ENCODE measurements at regions not wholly inside any gene's neighbourhood (a gene's known extent, or its start where the extent isn't known, plus 50 kb on each side); places are given as distances from the start of the nearest gene placed in this dataset.

- intact Hi-C loops (cut with micrococcal nuclease; ENCODE audit: unreplicated experiment): no loop called here
- CTCF ChIA-PET: interaction anchor here (0.9 kb wide), 1 partner anchor 145 kb away, joined by 4 read pairs; no protein-coding TSS in a partner anchor
- peaks cover 77% of the 10 kb centered on the region for H3K4me1 ChIP-seq (ENCODE audit: insufficient read depth, low read length, poor library complexity, severe bottlenecking)
- TF ChIP-seq EZH2 (IDR thresholded peaks at IDR 0.05; ENCODE audit: borderline replicate concordance, low read depth, low read length, poor library complexity, severe bottlenecking): no peak
- TF ChIP-seq CTCF (conservative IDR thresholded peaks at IDR 0.05; ENCODE audit: low read depth, low read length): no peak
- peak overlapping the region; percentile 70 for H3K27ac ChIP-seq (ENCODE audit: low read depth, low read length, poor library complexity, severe bottlenecking)
- no peaks in the 10 kb centered on the region for H3K27me3 ChIP-seq (replicated peaks; ENCODE audit: insufficient read depth, low read depth, low read length, poor library complexity)
- BruUV-seq (replicated peaks): no TSS peak
- peaks cover 6% of the 10 kb centered on the region for H3K9me3 ChIP-seq (ENCODE audit: low read depth, low read length, poor library complexity, severe bottlenecking)
- peaks cover 79% of the 10 kb centered on the region for H3K36me3 ChIP-seq (ENCODE audit: insufficient read depth, low read length, poor library complexity, severe bottlenecking)
- POLR2A ChIA-PET (ENCODE audit: low non-redundant PET): no interaction called here
- no peak overlapping the region for H3K4me3 ChIP-seq (ENCODE audit: low read depth, low read length, poor library complexity, severe bottlenecking)
- DNase-seq (ENCODE audit: low spot score): peak; percentile 26
Measured at GRCh38 chr7:130894146-130894908, 160.3 kb upstream of the KLF14 start.

DNA sequence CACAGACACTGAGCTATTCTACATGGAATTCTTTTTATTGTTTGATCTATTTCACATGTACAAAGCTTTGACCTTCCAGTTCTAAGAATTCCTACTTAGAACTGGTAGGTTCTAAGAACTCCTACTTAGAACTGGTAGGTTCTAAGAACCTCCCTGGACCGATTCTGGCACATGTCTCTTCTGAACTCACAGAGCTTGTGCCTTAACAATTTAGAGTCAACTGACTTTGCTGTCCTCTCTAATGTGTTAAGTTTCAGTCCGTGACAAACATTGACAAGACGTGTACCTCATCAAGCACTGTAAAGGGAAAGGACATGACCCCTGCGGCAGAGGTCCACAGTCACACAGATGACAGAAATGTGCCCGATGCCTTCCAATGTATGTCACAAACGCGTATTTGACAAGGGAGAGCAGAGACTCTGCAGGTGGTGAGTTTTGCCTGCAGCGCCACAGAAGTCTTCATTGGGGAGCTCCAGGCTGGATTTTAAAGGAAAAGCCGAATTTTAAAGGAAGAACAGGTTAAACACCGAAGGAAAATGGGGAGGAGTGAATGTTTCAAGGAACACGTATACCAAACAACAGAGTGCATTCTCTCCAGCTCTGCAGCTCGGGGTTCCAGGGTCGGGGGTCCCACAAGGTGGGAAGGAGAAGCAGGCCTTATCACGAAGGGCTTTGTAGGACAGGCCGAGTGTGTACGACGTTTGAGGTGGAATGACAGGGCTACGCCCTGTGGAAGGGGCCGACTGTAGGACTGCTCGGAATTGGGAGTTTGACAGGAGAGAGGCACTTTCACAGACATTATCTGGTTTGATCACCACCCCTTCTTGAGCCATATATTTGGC, 161.1 kb upstream of the KLF14 start:
- no TSS peak for BruUV-seq (replicated peaks)
- POLR2A ChIA-PET (ENCODE audit: low non-redundant PET): no interaction called here
- peaks cover 81% of the 10 kb centered on the region for H3K36me3 ChIP-seq (ENCODE audit: insufficient read depth, low read length, poor library complexity, severe bottlenecking)
- H3K27ac ChIP-seq (ENCODE audit: low read depth, low read length, poor library complexity, severe bottlenecking): peak overlapping the region; percentile 70
- TF ChIP-seq CTCF (conservative IDR thresholded peaks at IDR 0.05; ENCODE audit: low read depth, low read length) (no peak), EZH2 (IDR thresholded peaks at IDR 0.05; ENCODE audit: borderline replicate concordance, low read depth, low read length, poor library complexity, severe bottlenecking) (no peak)
- CTCF ChIA-PET: no interaction called here
- no peak for DNase-seq (ENCODE audit: low spot score)
- no peaks in the 10 kb centered on the region for H3K27me3 ChIP-seq (replicated peaks; ENCODE audit: insufficient read depth, low read depth, low read length, poor library complexity)
- intact Hi-C loops (cut with micrococcal nuclease; ENCODE audit: unreplicated experiment): no loop called here
- H3K9me3 ChIP-seq (ENCODE audit: low read depth, low read length, poor library complexity, severe bottlenecking): peaks cover 11% of the 10 kb centered on the region
- H3K4me3 ChIP-seq (ENCODE audit: low read depth, low read length, poor library complexity, severe bottlenecking): no peak overlapping the region
- H3K4me1 ChIP-seq (ENCODE audit: insufficient read depth, low read length, poor library complexity, severe bottlenecking): peaks cover 80% of the 10 kb centered on the region

DNA sequence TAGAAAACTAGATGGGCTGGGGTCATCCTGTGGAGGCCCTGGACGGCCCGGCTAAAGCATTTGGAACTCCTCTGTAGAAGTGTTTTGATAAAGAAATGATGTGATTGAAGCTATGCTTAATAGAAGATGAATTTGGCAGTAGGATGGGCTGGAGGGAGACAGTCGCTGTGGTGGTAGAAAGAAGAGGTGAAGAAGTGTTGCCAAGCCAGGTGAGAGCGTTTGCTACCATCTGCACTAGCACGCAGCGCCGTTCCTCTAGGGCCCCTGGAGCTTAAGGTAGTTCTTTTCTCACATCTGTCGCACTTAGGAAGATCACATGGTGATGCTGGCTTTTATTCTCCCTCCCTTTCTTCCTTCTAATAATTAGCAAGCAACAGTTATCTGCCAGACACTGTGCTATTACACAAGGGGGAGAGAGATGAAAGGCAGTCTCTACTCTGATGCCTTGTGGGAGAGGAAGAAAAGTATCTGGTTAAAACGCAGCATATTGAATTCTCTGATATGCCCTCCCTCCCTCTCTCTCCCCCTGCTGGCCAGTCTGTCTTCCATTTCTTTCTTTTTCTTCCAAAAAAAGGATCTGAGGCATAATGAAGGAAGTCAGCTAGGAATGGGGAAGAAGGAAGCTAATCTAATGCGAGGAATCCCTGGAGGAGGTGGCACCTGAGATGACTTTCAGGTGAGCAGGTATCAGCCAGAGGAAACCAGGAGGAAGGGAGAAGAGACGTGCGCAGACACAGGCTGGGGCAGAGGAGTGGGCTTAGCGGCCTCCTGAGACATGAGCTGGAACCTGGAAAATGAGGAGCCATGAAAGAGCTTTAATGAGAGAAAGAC, 162.3 kb upstream of the KLF14 start:
- POLR2A ChIA-PET (ENCODE audit: low non-redundant PET): interaction anchor here (0.6 kb wide), 1 partner anchor 54 kb away, joined by 3 read pairs; no protein-coding TSS in a partner anchor
- peak overlapping the region; percentile 73 for H3K27ac ChIP-seq (ENCODE audit: low read depth, low read length, poor library complexity, severe bottlenecking)
- CTCF ChIA-PET: interaction anchor here (0.6 to 2.1 kb wide), 17 partner anchors 8 to 172 kb away, joined by 3 to 14 read pairs (median 6); no protein-coding TSS in a partner anchor
- H3K36me3 ChIP-seq (ENCODE audit: insufficient read depth, low read length, poor library complexity, severe bottlenecking): peaks cover 79% of the 10 kb centered on the region
- H3K4me1 ChIP-seq (ENCODE audit: insufficient read depth, low read length, poor library complexity, severe bottlenecking): peaks cover 80% of the 10 kb centered on the region
- no peaks in the 10 kb centered on the region for H3K27me3 ChIP-seq (replicated peaks; ENCODE audit: insufficient read depth, low read depth, low read length, poor library complexity)
- peaks cover 11% of the 10 kb centered on the region for H3K9me3 ChIP-seq (ENCODE audit: low read depth, low read length, poor library complexity, severe bottlenecking)
- DNase-seq (ENCODE audit: low spot score): peak; percentile 67
- no peak for TF ChIP-seq EZH2 (IDR thresholded peaks at IDR 0.05; ENCODE audit: borderline replicate concordance, low read depth, low read length, poor library complexity, severe bottlenecking)
- peak; percentile 56 for TF ChIP-seq CTCF (conservative IDR thresholded peaks at IDR 0.05; ENCODE audit: low read depth, low read length)
- H3K4me3 ChIP-seq (ENCODE audit: low read depth, low read length, poor library complexity, severe bottlenecking): no peak overlapping the region
- BruUV-seq (replicated peaks): no TSS peak
- intact Hi-C loops (cut with micrococcal nuclease; ENCODE audit: unreplicated experiment): no loop called here

Measured in A673 (cell line).